ENCODE measurements at regions not wholly inside any gene's neighbourhood (a gene's known extent, or its start where the extent isn't known, plus 50 kb on each side); places are given as distances from the start of the nearest gene placed in this dataset.

GRCh38 chr1:221366495-221367110 is 375.3 kb downstream of the DUSP10 start:
- no peak overlapping the region for H3K4me3 Mint-ChIP-seq
- TF ChIP-seq CTCF (IDR thresholded peaks at IDR 0.05) = no peak
- no peak overlapping the region for H3K4me3 ChIP-seq (replicated peaks in 1 of 3; ENCODE audit: low read depth in 2 of 3, low read length in 3 of 3)
- H3K27ac ChIP-seq (ENCODE audit: low read depth in 1 of 2, low read length in 2 of 2) = no peak overlapping the region
- no peak overlapping the region for H2AFZ ChIP-seq (ENCODE audit: insufficient read depth, low read depth, low read length, poor library complexity, severe bottlenecking)
- H3K36me3 Mint-ChIP-seq = no peaks in the 10 kb centered on the region
- H3K27me3 Mint-ChIP-seq (ENCODE audit: low read depth in 3 of 3) = peaks cover 0 to 1% (median 0%) of the 10 kb centered on the region in 3 donors
- intact Hi-C loops (cut with micrococcal nuclease) = no loop called here
- H3K4me2 ChIP-seq (replicated peaks; ENCODE audit: extremely low read depth, low read length, poor library complexity, severe bottlenecking) = no peak overlapping the region
- no peaks in the 10 kb centered on the region for H4K20me1 ChIP-seq (ENCODE audit: insufficient read depth, low read length)
- no peaks in the 10 kb centered on the region for H3K79me2 ChIP-seq (ENCODE audit: insufficient read depth, low read length)
- no peaks in the 10 kb centered on the region for H3K4me1 Mint-ChIP-seq
- H3K27me3 ChIP-seq (ENCODE audit: control insufficient read depth in 2 of 2, insufficient read depth in 2 of 2, low read length in 2 of 2) = no peaks in the 10 kb centered on the region
- H3K9me3 ChIP-seq (replicated peaks in 1 of 2; ENCODE audit: control insufficient read depth in 1 of 2, insufficient read depth in 1 of 2, low read length in 2 of 2) = peaks cover 0 to 7% of the 10 kb centered on the region in 2 donors
- H3K36me3 ChIP-seq (replicated peaks in 1 of 2; ENCODE audit: control insufficient read depth in 1 of 2, insufficient read depth in 2 of 2, low read length in 2 of 2) = no peaks in the 10 kb centered on the region
- no peak overlapping the region for H3K27ac Mint-ChIP-seq
- H3K9ac ChIP-seq (ENCODE audit: insufficient read depth, low read length, poor library complexity, severe bottlenecking) = no peak overlapping the region
- H3K9me3 Mint-ChIP-seq = peaks cover 3 to 10% (median 5%) of the 10 kb centered on the region in 7 donors
- no peaks in the 10 kb centered on the region for H3K4me1 ChIP-seq (ENCODE audit: control insufficient read depth in 1 of 2, insufficient read depth in 2 of 2, low read length in 2 of 2)
- DNase-seq = no peak
- 100% methylated on average over 2 of the region's 3 CpGs for WGBS (ENCODE audit: insufficient coverage)

- TF ChIP-seq CTCF (IDR thresholded peaks at IDR 0.05) = no peak
- H3K27ac Mint-ChIP-seq = no peak overlapping the region
- Histone ChIP-seq H3K9me3 (replicated peaks in 1 of 2; ENCODE audit: control insufficient read depth in 1 of 2, insufficient read depth in 1 of 2, low read length in 2 of 2) (peaks cover 0 to 7% of the 10 kb centered on the region in 2 donors), H3K4me1 (ENCODE audit: control insufficient read depth in 1 of 2, insufficient read depth in 2 of 2, low read length in 2 of 2) (no peaks in the 10 kb centered on the region), H3K36me3 (replicated peaks in 1 of 2; ENCODE audit: control insufficient read depth in 1 of 2, insufficient read depth in 2 of 2, low read length in 2 of 2) (no peaks in the 10 kb centered on the region), H3K27ac (ENCODE audit: low read depth in 1 of 2, low read length in 2 of 2) (no peak overlapping the region), H3K79me2 (ENCODE audit: insufficient read depth, low read length) (no peaks in the 10 kb centered on the region), H3K4me2 (replicated peaks; ENCODE audit: extremely low read depth, low read length, poor library complexity, severe bottlenecking) (no peak overlapping the region), H3K27me3 (ENCODE audit: control insufficient read depth in 2 of 2, insufficient read depth in 2 of 2, low read length in 2 of 2) (no peaks in the 10 kb centered on the region), H2AFZ (ENCODE audit: insufficient read depth, low read depth, low read length, poor library complexity, severe bottlenecking) (no peak overlapping the region), H3K9ac (ENCODE audit: insufficient read depth, low read length, poor library complexity, severe bottlenecking) (no peak overlapping the region), H3K4me3 (replicated peaks in 1 of 3; ENCODE audit: low read depth in 2 of 3, low read length in 3 of 3) (no peak overlapping the region), H4K20me1 (ENCODE audit: insufficient read depth, low read length) (no peaks in the 10 kb centered on the region)
- 90% methylated on average over 2 of the region's 3 CpGs for WGBS (ENCODE audit: insufficient coverage)
- intact Hi-C loops (cut with micrococcal nuclease) = no loop called here
- H3K27me3 Mint-ChIP-seq (ENCODE audit: low read depth in 3 of 3) = peaks cover 0 to 1% (median 0%) of the 10 kb centered on the region in 3 donors
- peaks cover 3 to 18% (median 8%) of the 10 kb centered on the region in 7 donors for H3K9me3 Mint-ChIP-seq
- H3K36me3 Mint-ChIP-seq = no peaks in the 10 kb centered on the region
- H3K4me1 Mint-ChIP-seq = no peaks in the 10 kb centered on the region
- no peak overlapping the region for H3K4me3 Mint-ChIP-seq
- no peak for DNase-seq
These were observed 370.2 kb downstream of the DUSP10 start for GRCh38 chr1:221371705-221372104.

All from CD14-positive monocyte (primary cell).